ENCODE measurements at regions not wholly inside any gene's neighbourhood (a gene's known extent, or its start where the extent isn't known, plus 50 kb on each side); places are given as distances from the start of the nearest gene placed in this dataset.

- no peaks in the 10 kb centered on the region for H4K20me1 ChIP-seq (replicated peaks; ENCODE audit: insufficient read depth)
- Mint-ChIP-seq H3K4me3 (no peak overlapping the region), H3K9me3 (no peaks in the 10 kb centered on the region), H3K4me1 (no peaks in the 10 kb centered on the region), H3K27me3 (ENCODE audit: insufficient read depth, low read depth, poor library complexity) (no peaks in the 10 kb centered on the region), H3K36me3 (ENCODE audit: low read depth) (no peaks in the 10 kb centered on the region), H3K27ac (no peak overlapping the region)
- no peak for DNase-seq (ENCODE audit: low spot score)
- no peak for TF ChIP-seq CTCF (conservative IDR thresholded peaks at IDR 0.05; ENCODE audit: low read depth in 2 of 2)
- no peak for TF ChIP-seq ZNF331 (CRISPR knock-in tag; IDR thresholded peaks at IDR 0.05; ENCODE audit: low read depth)
- TF ChIP-seq REST (IDR thresholded peaks at IDR 0.05; ENCODE audit: unreplicated experiment), result no peak
- TF ChIP-seq NANOG (IDR thresholded peaks at IDR 0.05; ENCODE audit: borderline replicate concordance), result no peak
- TF ChIP-seq POLR2AphosphoS5 (IDR thresholded peaks at IDR 0.05; ENCODE audit: low read depth), result no peak
- no peak for TF ChIP-seq ZNF462 (CRISPR knock-in tag; IDR thresholded peaks at IDR 0.05)
- TF ChIP-seq JUNB (IDR thresholded peaks at IDR 0.05; ENCODE audit: unreplicated experiment), result no peak
- TF ChIP-seq ZNF114 (CRISPR knock-in tag; IDR thresholded peaks at IDR 0.05), result no peak
- no peak for TF ChIP-seq ETS1 (IDR thresholded peaks at IDR 0.05)
- no peak for TF ChIP-seq CREB1 (CRISPR knock-in tag; IDR thresholded peaks at IDR 0.05; ENCODE audit: low read depth)
- no peak for TF ChIP-seq EZH2 (IDR thresholded peaks at IDR 0.05; ENCODE audit: low read depth, unreplicated experiment)
- TF ChIP-seq EZH2phosphoT487 (IDR thresholded peaks at IDR 0.05; ENCODE audit: unreplicated experiment), result no peak
- TF ChIP-seq STAT1 (IDR thresholded peaks at IDR 0.05; ENCODE audit: unreplicated experiment), result no peak
- no peak overlapping the region for H3K4me3 ChIP-seq
- H3K36me3 ChIP-seq (ENCODE audit: insufficient read depth), result no peaks in the 10 kb centered on the region
- no peaks in the 10 kb centered on the region for H3K27me3 ChIP-seq (ENCODE audit: insufficient read depth)
- no peaks in the 10 kb centered on the region for H3F3A ChIP-seq (replicated peaks; ENCODE audit: low read depth)
- H3K9me2 ChIP-seq (ENCODE audit: insufficient read depth), result no peaks in the 10 kb centered on the region; the same call in 1 of the 2 replicates
- H3K4me2 ChIP-seq, result no peak overlapping the region
- no peaks in the 10 kb centered on the region for H3K4me1 ChIP-seq (ENCODE audit: insufficient read depth)
- H3K27ac ChIP-seq (ENCODE audit: low read depth), result no peak overlapping the region
- H3K79me2 ChIP-seq (replicated peaks; ENCODE audit: insufficient read depth), result no peaks in the 10 kb centered on the region
- H2AFZ ChIP-seq, result no peak overlapping the region
- no peak for ATAC-seq
These were observed 221.1 kb downstream of the RDH14 start for GRCh38 chr2:18339326-18339725.
